Smooth muscle cell (in vitro differentiated cells): ENCODE measurements at regions not wholly inside any gene's neighbourhood (a gene's known extent, or its start where the extent isn't known, plus 50 kb on each side); places are given as distances from the start of the nearest gene placed in this dataset. TPM values are rescaled to one million over a fixed set of nuclear protein-coding genes. Genes with fewer than 3 reads are reported as not detected.

Experiments used
- DNase-seq: peaks from one replicate; lab custom pipeline; 2025; ENCODE audit not compliant: unreplicated experiment; lab: John Stamatoyannopoulos, UW
- H2AFZ ChIP-seq: fragments of 200-600 bp; sonication (generic); 2 replicates; pipeline ENCODE4 v1.6.0; 2016; ENCODE audit warnings: antibody characterized with exemption, low read depth, mild to moderate bottlenecking
- H3F3A ChIP-seq: fragments of 200-600 bp; sonication (generic); 2 replicates; pipeline ENCODE4 v1.6.0; 2017; ENCODE audit warnings: antibody characterized with exemption, low read depth
- H3K27ac ChIP-seq: fragments of 200-600 bp; sonication (generic); 2 replicates; pipeline ENCODE4 v1.5.1; 2016; ENCODE audit warnings: low read depth, mild to moderate bottlenecking
- H3K27me3 ChIP-seq: fragments of 200-600 bp; sonication (generic); 2 replicates; pipeline ENCODE4 v1.6.1; 2016; ENCODE audit warnings: low read depth, mild to moderate bottlenecking
- H3K36me3 ChIP-seq: fragments of 200-600 bp; sonication (generic); 2 replicates; pipeline ENCODE4 v1.5.1; 2016; ENCODE audit warnings: low read depth
- H3K4me1 ChIP-seq: fragments of 200-600 bp; sonication (generic); 2 replicates; pipeline ENCODE4 v1.5.1; 2016; ENCODE audit warnings: low read depth
- H3K4me2 ChIP-seq: fragments of 200-600 bp; sonication (generic); 2 replicates; pipeline ENCODE4 v1.6.0; 2016; ENCODE audit warnings: mild to moderate bottlenecking
- H3K4me3 ChIP-seq: fragments of 200-600 bp; sonication (generic); 2 replicates; pipeline ENCODE4 v1.5.1; 2016; ENCODE audit warnings: mild to moderate bottlenecking
- H3K79me2 ChIP-seq: fragments of 200-600 bp; sonication (generic); 2 replicates; pipeline ENCODE4 v1.6.0; 2016; ENCODE audit warnings: low read depth, mild to moderate bottlenecking
- H3K9ac ChIP-seq: fragments of 200-600 bp; sonication (generic); 2 replicates; pipeline ENCODE4 v1.6.0; 2016; ENCODE audit warnings: low read depth
- H3K9me3 ChIP-seq: fragments of 200-600 bp; sonication (generic); replicated peaks from 2 replicates; pipeline ENCODE4 v1.5.1; 2016; ENCODE audit warnings: low read depth
- H4K20me1 ChIP-seq: fragments of 200-600 bp; sonication (generic); 2 replicates; pipeline ENCODE4 v1.6.0; 2016; ENCODE audit warnings: low read depth
- WGBS: methylation state at CpG from one replicate; pipeline ENCODE4 v1.1.7; 2016; ENCODE audit warnings: low lambda C conversion rate; 5-methylcytosine and 5-hydroxymethylcytosine counted together
- small RNA-seq: library from RNA; depleted of rRNA; stranded (forward); fragments of <200 nt; gene quantifications from one replicate; pipeline ENCODE3, GENCODE V24; 2014
- TF ChIP-seq, protein P1 (sequence below): fragments of 200-600 bp; sonication (generic); IDR thresholded peaks from 2 replicates; pipeline ENCODE4 v1.5.1; 2017; ENCODE audit warnings: borderline replicate concordance, mild to moderate bottlenecking, antibody characterized with exemption; ENCODE audit not compliant: insufficient read depth, poor library complexity, severe bottlenecking

DNA sequence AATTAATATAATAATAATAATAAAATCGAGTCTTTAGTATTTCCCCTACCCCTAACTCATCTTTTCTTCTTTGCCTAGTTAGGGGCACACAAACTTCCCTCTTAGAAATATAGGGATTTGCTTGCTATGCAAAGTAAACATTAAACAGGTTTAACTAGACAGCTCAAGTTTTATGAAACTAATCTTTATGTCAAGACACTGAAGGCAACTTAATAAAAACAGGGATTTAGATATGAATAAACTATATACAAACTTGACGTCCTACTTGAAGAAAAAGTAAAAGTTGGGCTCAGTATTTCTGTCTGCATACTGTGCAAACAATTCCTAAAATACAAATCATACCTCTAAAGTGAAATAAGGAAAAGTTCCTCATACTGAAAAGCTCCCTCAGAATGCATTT is 52.1 kb upstream of the CAV2 start:
- Histone ChIP-seq H3K9ac (no peak overlapping the region), H3K36me3 (no peaks in the 10 kb centered on the region)
- DNase-seq = no peak

DNA sequence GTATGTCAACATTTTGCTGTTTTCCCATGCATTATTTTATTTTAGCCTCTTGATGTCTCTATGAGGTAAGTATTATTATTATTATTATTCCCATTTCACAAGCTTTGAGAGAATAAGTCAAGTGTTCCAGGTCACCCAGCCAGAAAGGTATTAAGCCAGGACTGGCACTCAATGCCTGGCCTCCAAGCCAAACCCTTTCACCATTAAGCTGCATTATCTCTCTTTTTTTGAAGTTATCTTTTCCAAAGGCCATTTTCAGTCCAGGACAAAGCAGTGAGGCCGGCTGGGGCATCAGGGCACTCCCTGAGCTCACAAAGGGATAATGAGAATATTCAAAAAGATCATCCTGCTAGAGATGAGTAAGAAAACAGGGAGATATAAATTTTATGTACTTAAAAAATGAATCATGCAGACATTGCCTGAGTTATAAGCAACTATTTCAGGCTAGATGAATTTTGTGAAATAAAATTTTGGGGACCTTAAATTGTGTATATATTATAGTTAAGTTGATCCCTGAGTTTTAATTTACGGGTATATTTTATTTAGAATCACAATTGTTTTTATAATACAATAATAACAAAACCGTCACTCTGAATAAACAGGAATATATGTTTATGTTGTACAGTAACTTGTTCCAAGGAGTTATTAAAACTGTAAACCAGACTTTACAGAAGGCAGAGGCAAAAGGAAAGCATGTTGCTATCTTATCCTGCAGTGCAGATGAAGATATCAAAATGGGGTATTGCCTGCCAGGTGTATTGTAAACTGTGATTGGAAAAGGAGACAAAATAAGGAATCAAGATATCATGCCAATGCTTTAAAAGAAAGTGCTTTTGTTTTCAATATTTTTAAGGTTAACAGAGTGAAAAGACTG is 51.3 kb upstream of the CAV2 start:
- Histone ChIP-seq H3K4me3 (no peak overlapping the region), H3K27ac (no peak overlapping the region), H3K36me3 (no peaks in the 10 kb centered on the region), H3K79me2 (no peaks in the 10 kb centered on the region), H3K9ac (no peak overlapping the region), H3K4me2 (no peak overlapping the region), H3K9me3 (no peaks in the 10 kb centered on the region), H3F3A (no peaks in the 10 kb centered on the region), H3K4me1 (peaks cover 4% of the 10 kb centered on the region), H4K20me1 (no peaks in the 10 kb centered on the region), H3K27me3 (no peaks in the 10 kb centered on the region), H2AFZ (no peak overlapping the region)
- TF ChIP-seq, protein P1, sequence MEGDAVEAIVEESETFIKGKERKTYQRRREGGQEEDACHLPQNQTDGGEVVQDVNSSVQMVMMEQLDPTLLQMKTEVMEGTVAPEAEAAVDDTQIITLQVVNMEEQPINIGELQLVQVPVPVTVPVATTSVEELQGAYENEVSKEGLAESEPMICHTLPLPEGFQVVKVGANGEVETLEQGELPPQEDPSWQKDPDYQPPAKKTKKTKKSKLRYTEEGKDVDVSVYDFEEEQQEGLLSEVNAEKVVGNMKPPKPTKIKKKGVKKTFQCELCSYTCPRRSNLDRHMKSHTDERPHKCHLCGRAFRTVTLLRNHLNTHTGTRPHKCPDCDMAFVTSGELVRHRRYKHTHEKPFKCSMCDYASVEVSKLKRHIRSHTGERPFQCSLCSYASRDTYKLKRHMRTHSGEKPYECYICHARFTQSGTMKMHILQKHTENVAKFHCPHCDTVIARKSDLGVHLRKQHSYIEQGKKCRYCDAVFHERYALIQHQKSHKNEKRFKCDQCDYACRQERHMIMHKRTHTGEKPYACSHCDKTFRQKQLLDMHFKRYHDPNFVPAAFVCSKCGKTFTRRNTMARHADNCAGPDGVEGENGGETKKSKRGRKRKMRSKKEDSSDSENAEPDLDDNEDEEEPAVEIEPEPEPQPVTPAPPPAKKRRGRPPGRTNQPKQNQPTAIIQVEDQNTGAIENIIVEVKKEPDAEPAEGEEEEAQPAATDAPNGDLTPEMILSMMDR = no peak
- 59% methylated on average over 3 of the region's 3 CpGs for WGBS
- DNase-seq = no peak

More for the DNA sequence above, 52.1 kb upstream of the CAV2 start:
- no peak overlapping the region for H3K27ac ChIP-seq
- no peaks in the 10 kb centered on the region for H3K9me3 ChIP-seq
- 51% methylated on average over 2 of the region's 2 CpGs for WGBS
- H3K79me2 ChIP-seq = no peaks in the 10 kb centered on the region
- no peaks in the 10 kb centered on the region for H4K20me1 ChIP-seq
- no peaks in the 10 kb centered on the region for H3F3A ChIP-seq
- peaks cover 9% of the 10 kb centered on the region for H3K4me1 ChIP-seq
- H3K27me3 ChIP-seq = no peaks in the 10 kb centered on the region
- TF ChIP-seq, protein P1 = no peak
- H2AFZ ChIP-seq = peak overlapping the region; percentile 44
- no peak overlapping the region for H3K4me3 ChIP-seq
- H3K4me2 ChIP-seq = no peak overlapping the region

DNA sequence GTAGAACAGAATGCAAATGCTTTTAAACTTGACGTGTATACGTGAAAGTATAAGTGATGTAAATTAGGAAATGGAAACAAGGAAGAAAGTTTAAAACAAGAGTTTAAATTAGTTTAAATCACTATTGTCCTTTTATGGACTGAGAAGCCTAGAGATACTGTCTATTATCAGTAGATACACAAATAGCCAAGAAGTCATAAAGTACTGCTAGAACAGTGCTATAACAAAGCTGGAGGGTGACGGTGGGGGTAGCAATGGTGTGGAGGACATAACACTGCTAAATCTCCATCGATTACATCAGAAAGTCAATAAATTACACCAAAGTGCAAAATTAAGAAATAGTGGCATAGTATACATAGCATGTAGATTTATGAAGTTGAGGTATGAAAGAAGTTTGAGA is 50.1 kb upstream of the CAV2 start:
- H3K79me2 ChIP-seq = no peaks in the 10 kb centered on the region
- H3K4me3 ChIP-seq = no peak overlapping the region
- no peak overlapping the region for H3K27ac ChIP-seq
- DNase-seq = no peak
- no peak overlapping the region for H3K9ac ChIP-seq
- TF ChIP-seq, protein P1 = no peak
- no peaks in the 10 kb centered on the region for H3K9me3 ChIP-seq
- H3K36me3 ChIP-seq = no peaks in the 10 kb centered on the region
- H2AFZ ChIP-seq = no peak overlapping the region
- no peaks in the 10 kb centered on the region for H3K27me3 ChIP-seq
- no peaks in the 10 kb centered on the region for H3F3A ChIP-seq
- no peaks in the 10 kb centered on the region for H4K20me1 ChIP-seq
- H3K4me2 ChIP-seq = no peak overlapping the region
- peaks cover 4% of the 10 kb centered on the region for H3K4me1 ChIP-seq
- 67% methylated on average over 4 of the region's 4 CpGs for WGBS

Small RNA genes lying in the stretch of these regions (small RNA-seq; reads per million reads assigned to genes)
- gene RF00017 = not detected
